Stimulated activated CD4-positive, alpha-beta T cell treated with anti-CD3 and anti-CD28 coated beads, Interleukin-1b, Interleukin-23, amount 100 ng/mL, for 1 hour (primary cell): ENCODE measurements at regions not wholly inside any gene's neighbourhood (a gene's known extent, or its start where the extent isn't known, plus 50 kb on each side); places are given as distances from the start of the nearest gene placed in this dataset.
"Not testable (repeated sequence)": the region's sequence is repeated elsewhere in the genome, so short reads cannot be mapped to it uniquely, and the experiment has no call there.

ENCODE experiments used
- DNase-seq, 2 donors: peaks; one replicate each; pipeline ENCODE4 v3.0.0-alpha.2; 2020; ENCODE audit warnings: low read depth in 2 of 2

GRCh38 chr3:194249323-194250097 is 101.6 kb downstream of the CPN2 start:
- no peak for DNase-seq

GRCh38 chr3:194250098-194251002 is 100.8 kb downstream of the CPN2 start:
- DNase-seq: no peak

GRCh38 chr3:194251007-194251406 is 100.1 kb downstream of the CPN2 start:
- no peak for DNase-seq

GRCh38 chr3:194251461-194251860 is 99.7 kb downstream of the CPN2 start:
- DNase-seq: no peak

GRCh38 chr3:194251891-194252560 is 99.1 kb downstream of the CPN2 start:
- no peak for DNase-seq

- DNase-seq: no peak
Observed at GRCh38 chr3:194253270-194253669, 97.9 kb downstream of the CPN2 start.

GRCh38 chr3:194254040-194254439 is 97.1 kb downstream of the CPN2 start:
- no peak for DNase-seq

- peak in 1 of 2 donors; percentile 27 for DNase-seq
Observed at GRCh38 chr3:194255252-194256039, 95.7 kb downstream of the CPN2 start.

GRCh38 chr3:194256040-194256945 is 94.8 kb downstream of the CPN2 start:
- DNase-seq: no peak

- DNase-seq: no peak
Observed at GRCh38 chr3:194257151-194257621, 93.9 kb downstream of the CPN2 start.

GRCh38 chr3:194257916-194258668 is 93.0 kb downstream of the CPN2 start:
- DNase-seq: no peak

- no peak for DNase-seq
Observed at GRCh38 chr3:194259982-194260766, 91.0 kb downstream of the CPN2 start.

GRCh38 chr3:194261581-194262063 is 89.5 kb downstream of the CPN2 start:
- DNase-seq: no peak

- no peak for DNase-seq
Observed at GRCh38 chr3:194262176-194262924, 88.8 kb downstream of the CPN2 start.

- no peak for DNase-seq
Observed at GRCh38 chr3:194262925-194263305, 88.2 kb downstream of the CPN2 start.

GRCh38 chr3:194264631-194265504 is 86.3 kb downstream of the CPN2 start:
- not testable (repeated sequence) for DNase-seq

- no peak for DNase-seq
Observed at GRCh38 chr3:194265505-194265892, 85.6 kb downstream of the CPN2 start.
